ENCODE measurements at regions not wholly inside any gene's neighbourhood (a gene's known extent, or its start where the extent isn't known, plus 50 kb on each side); places are given as distances from the start of the nearest gene placed in this dataset.

DNA sequence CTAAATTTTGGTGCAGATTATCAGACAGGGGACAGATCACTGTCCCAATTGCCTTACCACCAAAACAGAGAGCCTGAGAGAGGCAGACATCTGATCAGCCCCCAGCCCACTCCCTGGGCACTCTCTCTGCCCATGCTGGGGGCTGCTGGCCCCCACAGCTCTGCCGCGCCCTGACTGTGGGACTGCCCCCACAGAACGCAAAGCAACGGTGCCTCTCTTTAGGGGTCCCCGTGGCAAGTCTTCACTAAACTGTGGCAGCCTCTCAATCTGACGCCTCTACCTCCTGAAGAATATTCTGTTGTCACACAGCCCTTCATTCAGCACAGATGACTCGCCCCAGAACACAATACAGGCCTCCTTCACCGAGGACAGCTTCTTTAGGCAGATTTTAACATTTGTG, 197.4 kb downstream of the ERCC6L2 start:
- TF ChIP-seq, protein P1, sequence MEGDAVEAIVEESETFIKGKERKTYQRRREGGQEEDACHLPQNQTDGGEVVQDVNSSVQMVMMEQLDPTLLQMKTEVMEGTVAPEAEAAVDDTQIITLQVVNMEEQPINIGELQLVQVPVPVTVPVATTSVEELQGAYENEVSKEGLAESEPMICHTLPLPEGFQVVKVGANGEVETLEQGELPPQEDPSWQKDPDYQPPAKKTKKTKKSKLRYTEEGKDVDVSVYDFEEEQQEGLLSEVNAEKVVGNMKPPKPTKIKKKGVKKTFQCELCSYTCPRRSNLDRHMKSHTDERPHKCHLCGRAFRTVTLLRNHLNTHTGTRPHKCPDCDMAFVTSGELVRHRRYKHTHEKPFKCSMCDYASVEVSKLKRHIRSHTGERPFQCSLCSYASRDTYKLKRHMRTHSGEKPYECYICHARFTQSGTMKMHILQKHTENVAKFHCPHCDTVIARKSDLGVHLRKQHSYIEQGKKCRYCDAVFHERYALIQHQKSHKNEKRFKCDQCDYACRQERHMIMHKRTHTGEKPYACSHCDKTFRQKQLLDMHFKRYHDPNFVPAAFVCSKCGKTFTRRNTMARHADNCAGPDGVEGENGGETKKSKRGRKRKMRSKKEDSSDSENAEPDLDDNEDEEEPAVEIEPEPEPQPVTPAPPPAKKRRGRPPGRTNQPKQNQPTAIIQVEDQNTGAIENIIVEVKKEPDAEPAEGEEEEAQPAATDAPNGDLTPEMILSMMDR (IDR thresholded peaks at IDR 0.05; ENCODE audit: low read length), result no peak
- no peak for TF ChIP-seq EZH2 (IDR thresholded peaks at IDR 0.05; ENCODE audit: borderline replicate concordance, low read length)
